Ecto neural progenitor cell (in vitro differentiated cells): ENCODE measurements at regions not wholly inside any gene's neighbourhood (a gene's known extent, or its start where the extent isn't known, plus 50 kb on each side); places are given as distances from the start of the nearest gene placed in this dataset.

Source experiments
- DNase-seq: peaks from one replicate; pipeline ENCODE4 v3.0.0-alpha.2; 2018; ENCODE audit warnings: low spot score

- DNase-seq, result no peak
These were observed 166.9 kb downstream of the OLFM1 start for GRCh38 chr9:135254176-135255032.

- DNase-seq, result no peak
These were observed 167.8 kb downstream of the OLFM1 start for GRCh38 chr9:135255033-135255840.

DNA sequence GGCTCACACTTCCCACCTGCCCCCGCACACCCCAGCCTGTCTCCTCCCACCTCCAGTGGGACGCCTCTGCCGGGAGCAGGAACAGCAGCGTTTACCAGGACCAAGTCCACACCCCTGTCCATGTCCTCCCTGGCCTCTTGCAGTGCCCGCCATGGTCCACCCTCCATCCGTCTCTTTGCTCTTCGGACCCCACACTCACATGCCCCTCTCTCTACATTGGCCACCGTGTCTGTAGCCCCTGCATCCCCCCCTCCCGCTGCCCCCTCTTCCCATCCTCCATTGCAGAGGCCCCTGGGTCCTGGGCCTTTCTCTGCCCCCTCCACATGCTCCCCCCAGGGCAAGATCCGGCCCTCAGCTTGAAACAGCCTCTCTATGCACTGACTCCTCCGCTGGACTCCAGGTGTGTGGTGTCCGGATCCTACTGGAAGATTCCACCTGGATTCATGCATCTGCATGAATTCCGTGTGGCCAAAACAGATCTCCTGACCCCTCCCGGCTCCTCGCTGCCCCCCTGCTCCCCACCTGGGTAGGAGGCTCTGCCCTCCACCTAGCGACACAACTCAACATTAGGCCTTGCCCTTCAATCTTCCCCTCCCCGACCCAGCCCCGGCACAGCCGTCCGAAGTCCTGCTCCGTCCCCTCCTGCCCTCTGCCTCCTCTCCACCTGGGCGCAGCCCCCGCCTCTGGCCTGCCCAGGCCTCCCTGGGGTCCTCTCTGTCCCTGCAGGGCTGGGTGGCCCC lies 168.5 kb downstream of the OLFM1 start:
- DNase-seq, result no peak

DNA sequence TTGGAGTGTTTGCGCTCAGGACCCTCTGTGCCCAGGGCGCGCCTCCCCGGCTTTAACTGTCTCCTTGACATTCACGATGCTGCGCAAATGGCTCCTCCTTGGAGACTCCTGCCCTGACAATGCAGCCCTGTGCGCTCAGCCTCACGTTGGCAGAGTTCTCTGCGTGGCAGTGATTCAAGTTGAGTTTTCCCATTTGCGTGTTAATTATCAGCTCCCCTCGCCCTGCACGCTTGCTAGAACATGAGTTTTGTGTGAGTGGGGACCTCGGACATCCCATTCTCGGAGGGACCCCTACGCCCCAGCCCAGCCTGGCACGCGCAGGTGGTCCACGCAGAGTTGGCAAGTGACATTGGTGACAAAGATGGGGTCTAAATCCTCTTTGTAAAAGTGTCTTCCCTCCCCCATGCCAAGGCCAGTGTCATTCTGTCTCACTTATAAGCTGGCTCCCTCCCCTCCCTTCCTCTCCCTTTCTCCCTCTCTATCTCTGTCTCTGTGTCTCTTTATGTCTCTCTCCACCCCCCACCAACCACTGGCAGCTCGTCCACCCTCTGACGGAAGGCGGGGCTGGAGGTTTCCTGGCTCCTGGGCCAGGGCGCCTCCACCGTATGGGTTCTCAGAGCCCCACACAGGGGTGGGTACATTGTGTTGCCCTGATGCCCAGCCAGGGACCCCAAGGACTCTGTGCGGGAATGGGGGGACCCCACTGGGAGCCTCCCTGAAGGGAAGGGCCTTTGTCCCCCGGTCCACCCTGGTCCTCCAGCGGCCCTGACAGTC lies 169.3 kb downstream of the OLFM1 start:
- no peak for DNase-seq

DNA sequence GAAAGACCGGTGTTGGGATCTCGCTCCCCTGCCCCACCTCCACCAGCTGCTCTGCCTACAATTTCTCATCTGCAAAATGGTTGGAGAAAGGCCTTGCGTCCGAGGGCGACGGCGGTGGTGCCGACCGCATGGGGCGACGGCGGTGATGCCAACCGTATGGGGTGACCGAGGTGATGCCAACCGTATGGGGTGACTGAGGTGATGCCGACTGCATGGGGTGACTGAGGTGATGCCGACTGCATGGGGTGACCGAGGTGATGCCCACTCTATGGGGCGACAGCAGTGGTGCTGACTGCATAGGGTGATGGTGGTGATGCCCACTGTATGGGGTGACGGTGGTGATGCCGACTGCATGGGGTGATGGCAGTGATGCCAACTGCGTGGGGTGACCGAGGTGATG lies 171.0 kb downstream of the OLFM1 start:
- DNase-seq, result no peak

GRCh38 chr9:135259273-135259672 lies 171.8 kb downstream of the OLFM1 start:
- no peak for DNase-seq

GRCh38 chr9:135260221-135261180 lies 173.0 kb downstream of the OLFM1 start:
- DNase-seq, result no peak

- no peak for DNase-seq
These were observed 174.8 kb downstream of the OLFM1 start for GRCh38 chr9:135262248-135262647.

DNA sequence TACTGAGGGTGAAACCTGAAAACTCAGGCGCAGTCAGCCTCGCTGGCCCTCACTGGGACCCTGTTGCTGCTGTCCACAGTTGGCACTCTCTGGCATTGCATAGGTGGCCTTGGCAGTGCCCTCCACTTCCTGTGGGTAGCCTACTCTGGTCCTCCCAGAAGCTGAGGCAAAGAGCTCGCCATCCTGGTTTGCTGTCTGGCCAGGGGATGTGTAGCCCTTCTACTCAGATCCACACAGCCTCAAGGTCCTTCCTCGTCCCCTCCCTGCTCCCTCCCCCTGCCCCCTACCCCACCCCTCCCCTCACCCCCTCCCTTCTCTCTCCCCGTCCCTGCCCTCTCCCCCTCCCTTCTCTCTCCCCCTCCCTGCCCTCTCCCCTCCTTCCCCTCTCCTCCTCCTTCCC lies 176.0 kb downstream of the OLFM1 start:
- no peak for DNase-seq

DNA sequence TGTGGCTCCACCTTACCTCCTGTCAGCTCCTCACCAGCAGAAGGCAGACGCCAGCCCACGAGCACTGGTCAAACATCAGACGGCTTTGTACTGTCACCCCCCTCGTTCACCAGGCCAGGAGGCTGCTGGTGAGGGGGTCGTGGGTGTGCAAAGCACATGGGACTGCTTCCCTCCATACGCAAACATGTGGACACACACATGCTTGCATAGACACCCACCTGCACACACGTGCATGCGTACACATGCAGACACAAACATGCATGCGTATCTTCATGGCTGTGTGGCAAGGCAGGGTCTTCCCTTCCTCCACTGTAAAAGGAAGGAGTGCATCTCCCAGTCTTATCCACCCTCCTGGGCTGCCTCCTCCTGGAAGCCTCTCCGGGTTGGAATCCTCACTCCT lies 178.5 kb downstream of the OLFM1 start:
- DNase-seq, result no peak

- no peak for DNase-seq
These were observed 179.8 kb downstream of the OLFM1 start for GRCh38 chr9:135267191-135267809.

GRCh38 chr9:135268031-135268430 lies 180.6 kb downstream of the OLFM1 start:
- no peak for DNase-seq

GRCh38 chr9:135268981-135269380 lies 181.5 kb downstream of the OLFM1 start:
- no peak for DNase-seq

DNA sequence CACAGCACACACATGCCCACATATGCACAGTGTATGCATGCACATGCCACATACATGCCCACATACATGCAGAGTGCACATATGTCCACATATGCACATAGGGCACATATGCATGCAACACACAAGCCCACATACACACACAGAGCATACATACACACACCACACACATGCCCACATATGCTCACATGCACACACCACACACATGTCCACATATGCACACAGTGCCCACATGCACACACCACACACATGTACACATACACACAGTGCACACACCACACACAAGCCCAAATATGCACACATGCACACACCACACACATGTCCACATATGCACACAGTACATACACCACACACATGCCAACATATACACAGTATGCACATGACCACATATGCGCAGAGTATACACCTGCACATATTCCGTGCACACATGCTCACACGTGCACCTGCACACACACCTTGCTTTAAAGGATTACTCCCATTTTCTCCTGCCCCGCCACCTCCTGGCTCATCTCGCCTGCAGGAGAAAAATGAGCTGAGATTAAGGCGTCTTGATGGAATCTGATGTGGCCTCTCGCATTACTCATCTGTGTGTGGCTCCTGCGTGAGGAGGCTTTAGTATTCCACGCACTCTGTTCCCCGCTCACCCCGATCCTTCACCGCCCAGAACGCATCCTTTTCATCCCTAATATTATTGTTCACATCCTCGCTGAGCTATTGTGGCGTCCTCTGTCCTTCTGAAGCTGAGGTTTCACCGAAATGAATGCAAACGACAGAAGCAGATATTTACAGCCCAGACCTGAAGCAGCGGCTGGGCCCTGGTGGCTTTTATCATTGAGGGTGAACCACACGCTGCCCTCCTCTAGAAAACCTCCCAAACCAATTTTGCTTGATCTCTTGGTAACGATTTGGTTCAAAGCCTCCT lies 182.7 kb downstream of the OLFM1 start:
- no peak for DNase-seq

DNA sequence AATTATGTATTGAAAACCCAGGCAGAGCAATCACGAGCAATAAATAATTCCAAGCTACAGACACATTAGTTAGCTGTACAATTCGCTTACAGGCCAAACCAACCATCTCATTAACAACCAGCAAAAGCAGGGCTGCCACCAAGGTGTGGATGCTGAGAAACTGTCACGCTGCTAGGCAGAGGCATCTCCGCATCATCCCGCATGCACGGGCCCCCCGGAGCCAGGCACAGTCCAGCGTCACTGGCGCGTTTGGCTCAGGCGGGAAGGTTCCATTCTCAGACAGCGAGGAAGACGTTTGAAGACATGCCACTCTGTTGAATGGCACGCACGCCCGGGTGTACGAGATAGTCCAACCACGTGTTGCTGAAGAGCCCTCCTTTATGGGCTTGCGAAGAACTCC lies 184.0 kb downstream of the OLFM1 start:
- no peak for DNase-seq

GRCh38 chr9:135272608-135273007 lies 185.1 kb downstream of the OLFM1 start:
- no peak for DNase-seq

GRCh38 chr9:135273008-135273407 lies 185.5 kb downstream of the OLFM1 start:
- no peak for DNase-seq

DNA sequence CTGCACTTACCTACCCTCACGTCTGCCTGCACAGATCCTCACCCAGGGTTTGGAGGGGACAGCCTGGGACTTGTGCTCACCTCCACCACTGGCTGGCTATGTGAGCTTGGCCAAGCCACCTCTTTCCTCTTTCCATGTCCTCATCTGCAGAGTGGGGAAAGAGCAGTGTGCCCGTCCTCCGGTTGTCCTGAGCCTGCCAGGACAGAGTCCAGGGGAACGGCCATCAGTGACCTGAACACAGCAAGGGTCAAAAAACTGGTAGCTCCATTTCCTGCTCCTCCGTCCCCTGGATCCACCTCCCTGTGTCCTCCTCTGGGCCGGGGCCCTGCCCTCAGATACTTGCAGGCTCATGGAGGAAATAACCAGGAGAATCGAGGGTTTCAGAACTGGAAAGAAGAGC lies 187.7 kb downstream of the OLFM1 start:
- no peak for DNase-seq
